PC-3 (cell line): ENCODE measurements at regions not wholly inside any gene's neighbourhood (a gene's known extent, or its start where the extent isn't known, plus 50 kb on each side); places are given as distances from the start of the nearest gene placed in this dataset.

ENCODE experiments used
- ATAC-seq: fragments of 200-7000 bp; cut with Tn5 transposase; 2 replicates; pipeline ENCODE4 v1.9.1; 2020; ENCODE audit warnings: mild to moderate bottlenecking, moderate library complexity
- BruUV-seq: library from RNA; stranded (reverse); fragments of 400-500 nt; replicated peaks from 2 replicates; lab custom pipeline; 2021; lab: Mats Ljungman, UMichigan
- CTCF ChIA-PET: fragments of 300-600 bp; sonication (Branson Sonifier 250); formaldehyde crosslinking; loops from one replicate; lab custom pipeline; 2022; ENCODE audit warnings: antibody characterized with exemption; lab: Charles Lee
- POLR2A ChIA-PET: fragments of 300-600 bp; sonication (Branson Sonifier 250); formaldehyde crosslinking; loops from one replicate; lab custom pipeline; 2022; ENCODE audit warnings: antibody characterized with exemption; ENCODE audit not compliant: unreplicated experiment; lab: Charles Lee
- DNase-seq: peaks from one replicate; pipeline ENCODE4 v3.0.0-alpha.2; 2015
- H2AFZ ChIP-seq: fragments of 300-600 bp; sonication (generic); 2 replicates; pipeline ENCODE4 v1.6.0; 2016; ENCODE audit warnings: antibody characterized with exemption, low read length
- H3F3A ChIP-seq: fragments of 300-600 bp; sonication (generic); one replicate; pipeline ENCODE4 v1.6.0; 2017; ENCODE audit warnings: antibody characterized with exemption, low read length, control low read depth, mild to moderate bottlenecking; ENCODE audit not compliant: unreplicated experiment
- H3K27ac ChIP-seq: fragments of 300-600 bp; sonication (generic); 2 replicates; pipeline ENCODE4 v1.5.1; 2016; ENCODE audit warnings: mild to moderate bottlenecking, low read length
- H3K27me3 ChIP-seq: fragments of 300-600 bp; sonication (generic); 2 replicates; pipeline ENCODE4 v1.6.1; 2016; ENCODE audit warnings: low read length, mixed read lengths
- H3K36me3 ChIP-seq: fragments of 300-600 bp; sonication (generic); 2 replicates; pipeline ENCODE4 v1.6.1; 2016; ENCODE audit warnings: low read depth, mixed run types, low read length, mixed read lengths
- H3K4me1 ChIP-seq: fragments of 300-600 bp; sonication (generic); 2 replicates; pipeline ENCODE4 v1.5.1; 2016; ENCODE audit warnings: low read length; ENCODE audit not compliant: insufficient read depth
- H3K4me2 ChIP-seq: fragments of 300-600 bp; sonication (generic); 2 replicates; pipeline ENCODE4 v1.6.0; 2016; ENCODE audit warnings: low read length
- H3K4me3 ChIP-seq: fragments of 300-600 bp; sonication (generic); 2 replicates; pipeline ENCODE4 v1.5.1; 2016; ENCODE audit warnings: mild to moderate bottlenecking, low read length, mixed read lengths
- H3K79me2 ChIP-seq: fragments of 300-600 bp; sonication (generic); 2 replicates; pipeline ENCODE4 v1.6.1; 2017; ENCODE audit warnings: low read length, mixed read lengths
- H3K9ac ChIP-seq: fragments of 300-600 bp; sonication (generic); 2 replicates; pipeline ENCODE4 v1.6.0; 2016; ENCODE audit warnings: mild to moderate bottlenecking, low read length
- H3K9me2 ChIP-seq: fragments of 300-600 bp; sonication (generic); replicated peaks from 2 replicates; pipeline ENCODE4 v1.6.1; 2016; ENCODE audit warnings: mixed run types, low read length, mixed read lengths
- H3K9me3 ChIP-seq: fragments of 300-600 bp; sonication (generic); 2 replicates; pipeline ENCODE4 v1.6.1; 2016; ENCODE audit warnings: low read length, mixed read lengths
- H4K20me1 ChIP-seq: fragments of 300-600 bp; sonication (generic); 2 replicates; pipeline ENCODE4 v1.6.1; 2016; ENCODE audit warnings: low read length, mixed read lengths
- EZH2 ChIP-seq: fragments of 300-600 bp; sonication (generic); IDR thresholded peaks from one replicate; pipeline ENCODE4 v1.6.1; 2017; ENCODE audit warnings: antibody characterized with exemption, mild to moderate bottlenecking, low read length; ENCODE audit not compliant: unreplicated experiment
- EZH2phosphoT487 ChIP-seq: fragments of 300-600 bp; sonication (generic); IDR thresholded peaks from 2 replicates; pipeline ENCODE4 v1.6.1; 2018; ENCODE audit warnings: mild to moderate bottlenecking, antibody characterized with exemption, low read length, borderline replicate concordance
- intact Hi-C: fragments of 100-400 bp; cut with micrococcal nuclease; formaldehyde crosslinking; loops from 2 replicates; pipeline ENCODE4 v1.9.0; 2023
- TF ChIP-seq, protein P1 (sequence below): fragments of 300-600 bp; sonication (generic); conservative IDR thresholded peaks from 2 replicates; pipeline ENCODE4 v1.5.1; 2017; ENCODE audit warnings: antibody characterized with exemption, low read depth, mild to moderate bottlenecking, low read length

DNA sequence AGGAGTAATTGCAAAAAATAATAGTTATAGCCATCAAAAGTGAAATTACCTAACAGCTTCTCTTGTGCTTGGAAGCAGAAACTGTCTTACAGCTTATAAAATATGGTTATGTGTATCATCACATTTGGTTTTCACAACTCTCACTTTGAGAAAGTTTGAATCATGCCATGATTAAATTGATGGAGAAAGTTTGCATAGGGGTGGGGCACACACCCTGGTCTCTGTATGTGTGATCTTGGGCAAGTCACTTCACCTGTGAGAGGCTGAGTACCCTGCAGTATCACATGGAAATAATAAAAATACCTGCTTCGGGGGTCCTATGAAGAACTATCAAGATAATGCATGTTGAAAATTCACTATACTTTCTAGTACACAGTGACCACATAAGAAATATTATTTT, 471.4 kb downstream of the RAP2B start:
- Histone ChIP-seq H3K4me1 (no peaks in the 10 kb centered on the region), H3K36me3 (no peaks in the 10 kb centered on the region), H3K4me3 (no peak overlapping the region), H2AFZ (no peak overlapping the region), H3K79me2 (no peaks in the 10 kb centered on the region), H3F3A (no peaks in the 10 kb centered on the region), H3K9me3 (no peaks in the 10 kb centered on the region), H3K27me3 (no peaks in the 10 kb centered on the region), H4K20me1 (no peaks in the 10 kb centered on the region), H3K9ac (no peak overlapping the region), H3K4me2 (no peak overlapping the region), H3K27ac (no peak overlapping the region), H3K9me2 (no peaks in the 10 kb centered on the region)
- BruUV-seq, result no TSS peak
- TF ChIP-seq EZH2 (no peak), EZH2phosphoT487 (no peak)
- TF ChIP-seq, protein P1, sequence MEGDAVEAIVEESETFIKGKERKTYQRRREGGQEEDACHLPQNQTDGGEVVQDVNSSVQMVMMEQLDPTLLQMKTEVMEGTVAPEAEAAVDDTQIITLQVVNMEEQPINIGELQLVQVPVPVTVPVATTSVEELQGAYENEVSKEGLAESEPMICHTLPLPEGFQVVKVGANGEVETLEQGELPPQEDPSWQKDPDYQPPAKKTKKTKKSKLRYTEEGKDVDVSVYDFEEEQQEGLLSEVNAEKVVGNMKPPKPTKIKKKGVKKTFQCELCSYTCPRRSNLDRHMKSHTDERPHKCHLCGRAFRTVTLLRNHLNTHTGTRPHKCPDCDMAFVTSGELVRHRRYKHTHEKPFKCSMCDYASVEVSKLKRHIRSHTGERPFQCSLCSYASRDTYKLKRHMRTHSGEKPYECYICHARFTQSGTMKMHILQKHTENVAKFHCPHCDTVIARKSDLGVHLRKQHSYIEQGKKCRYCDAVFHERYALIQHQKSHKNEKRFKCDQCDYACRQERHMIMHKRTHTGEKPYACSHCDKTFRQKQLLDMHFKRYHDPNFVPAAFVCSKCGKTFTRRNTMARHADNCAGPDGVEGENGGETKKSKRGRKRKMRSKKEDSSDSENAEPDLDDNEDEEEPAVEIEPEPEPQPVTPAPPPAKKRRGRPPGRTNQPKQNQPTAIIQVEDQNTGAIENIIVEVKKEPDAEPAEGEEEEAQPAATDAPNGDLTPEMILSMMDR, result no peak
- ATAC-seq, result no peak
- ChIA-PET CTCF (no interaction called here), POLR2A (interaction anchor here (0.5 kb wide), 1 partner anchor 98 kb away, joined by 3 read pairs; no protein-coding TSS in a partner anchor)
- intact Hi-C loops, result no loop called here
- DNase-seq, result no peak

DNA sequence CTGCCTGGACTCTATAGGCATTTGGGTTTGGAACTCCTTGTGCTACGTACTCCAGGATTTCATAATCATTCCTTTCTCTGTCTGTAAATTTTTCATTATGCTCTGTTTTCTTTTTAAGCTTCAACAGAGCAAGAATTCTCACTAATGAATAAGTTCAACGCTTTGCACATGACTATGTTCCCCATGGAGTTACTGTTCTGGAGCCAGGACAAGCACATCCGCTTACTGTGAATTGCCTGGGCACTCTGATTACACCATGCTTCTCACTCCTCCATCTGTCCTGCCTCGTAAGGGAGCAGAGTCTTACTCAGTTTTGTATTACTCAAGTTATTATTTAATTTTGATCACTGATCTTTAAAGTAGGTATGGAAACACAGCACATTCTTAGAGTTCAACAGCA, 472.7 kb downstream of the RAP2B start:
- Histone ChIP-seq H4K20me1 (no peaks in the 10 kb centered on the region), H3K36me3 (no peaks in the 10 kb centered on the region), H3K27me3 (no peaks in the 10 kb centered on the region), H2AFZ (no peak overlapping the region), H3K9me3 (no peaks in the 10 kb centered on the region), H3F3A (no peaks in the 10 kb centered on the region), H3K27ac (no peak overlapping the region), H3K9me2 (no peaks in the 10 kb centered on the region), H3K4me1 (no peaks in the 10 kb centered on the region), H3K4me3 (no peak overlapping the region), H3K79me2 (no peaks in the 10 kb centered on the region), H3K9ac (no peak overlapping the region), H3K4me2 (no peak overlapping the region)
- POLR2A ChIA-PET, result no interaction called here
- intact Hi-C loops, result no loop called here
- CTCF ChIA-PET, result no interaction called here
- DNase-seq (no peak), ATAC-seq (no peak)
- no TSS peak for BruUV-seq
- TF ChIP-seq EZH2, result no peak
- TF ChIP-seq, protein P1, result no peak
- no peak for TF ChIP-seq EZH2phosphoT487

DNA sequence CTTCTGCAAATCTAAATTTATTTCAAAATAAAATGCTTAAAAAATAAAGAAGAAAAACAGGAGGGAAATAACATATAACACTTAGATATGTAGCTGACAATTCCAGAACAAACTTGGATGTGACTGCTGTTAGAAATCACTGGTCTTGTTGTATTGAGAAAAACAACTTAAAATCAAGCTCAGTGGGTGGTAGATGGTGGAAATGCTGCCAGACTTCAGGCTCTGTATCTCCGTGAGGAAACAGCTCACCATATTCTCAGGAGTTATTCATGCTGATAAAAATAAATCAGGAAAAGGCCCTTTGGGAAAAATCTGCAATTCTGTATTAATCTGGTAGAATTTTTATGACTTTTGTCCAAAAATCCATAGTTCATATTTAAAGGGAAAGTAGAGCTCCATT, 477.6 kb downstream of the RAP2B start:
- no peaks in the 10 kb centered on the region for H3F3A ChIP-seq
- no peaks in the 10 kb centered on the region for H3K36me3 ChIP-seq
- H3K4me2 ChIP-seq, result no peak overlapping the region
- CTCF ChIA-PET, result no interaction called here
- no peak overlapping the region for H2AFZ ChIP-seq
- POLR2A ChIA-PET, result no interaction called here
- intact Hi-C loops, result no loop called here
- DNase-seq (no peak), ATAC-seq (no peak)
- H4K20me1 ChIP-seq, result no peaks in the 10 kb centered on the region
- no peak overlapping the region for H3K27ac ChIP-seq
- no peaks in the 10 kb centered on the region for H3K9me3 ChIP-seq
- H3K27me3 ChIP-seq, result no peaks in the 10 kb centered on the region
- no TSS peak for BruUV-seq
- H3K79me2 ChIP-seq, result no peaks in the 10 kb centered on the region
- no peak overlapping the region for H3K9ac ChIP-seq
- H3K9me2 ChIP-seq, result no peaks in the 10 kb centered on the region
- H3K4me3 ChIP-seq, result no peak overlapping the region
- H3K4me1 ChIP-seq, result no peaks in the 10 kb centered on the region; the same call in 1 of the 2 replicates
- TF ChIP-seq EZH2phosphoT487, result no peak
- TF ChIP-seq, protein P1, result no peak
- no peak for TF ChIP-seq EZH2
